Neural progenitor cell (in vitro differentiated cells): ENCODE measurements at regions not wholly inside any gene's neighbourhood (a gene's known extent, or its start where the extent isn't known, plus 50 kb on each side); places are given as distances from the start of the nearest gene placed in this dataset.

Source experiments
- DNase-seq: peaks from one replicate; pipeline ENCODE4 v3.0.0-alpha.2; 2016; ENCODE audit warnings: low spot score
- H2AFZ ChIP-seq: fragments of 200-600 bp; sonication (generic); replicated peaks from 2 replicates; pipeline ENCODE4 v1.6.1; 2016; ENCODE audit warnings: antibody characterized with exemption
- H3F3A ChIP-seq: fragments of 200-600 bp; sonication (generic); 2 replicates; pipeline ENCODE4 v1.6.1; 2016; ENCODE audit warnings: antibody characterized with exemption, low read depth
- H3K27ac ChIP-seq: fragments of 200-600 bp; sonication (generic); 2 replicates; pipeline ENCODE4 v1.5.1; 2016; ENCODE audit warnings: mild to moderate bottlenecking
- H3K27me3 ChIP-seq: fragments of 200-600 bp; sonication (generic); 2 replicates; pipeline ENCODE4 v1.6.1; 2016; ENCODE audit warnings: mild to moderate bottlenecking, moderate library complexity
- H3K36me3 ChIP-seq: fragments of 200-600 bp; sonication (generic); 2 replicates; pipeline ENCODE4 v1.5.1; 2016
- H3K4me1 ChIP-seq: fragments of 200-600 bp; sonication (generic); 2 replicates; pipeline ENCODE4 v1.6.1; 2016; ENCODE audit warnings: mixed run types
- H3K4me2 ChIP-seq: fragments of 200-600 bp; sonication (generic); 2 replicates; pipeline ENCODE4 v1.6.1; 2016
- H3K4me3 ChIP-seq: fragments of 200-600 bp; sonication (generic); 2 replicates; pipeline ENCODE4 v1.5.1; 2016
- H3K79me2 ChIP-seq: fragments of 200-600 bp; sonication (generic); 2 replicates; pipeline ENCODE4 v1.6.1; 2016; ENCODE audit warnings: low read depth
- H3K9ac ChIP-seq: fragments of 200-600 bp; sonication (generic); 2 replicates; pipeline ENCODE4 v1.6.1; 2016
- H3K9me3 ChIP-seq: fragments of 200-600 bp; sonication (generic); 2 replicates; pipeline ENCODE4 v1.5.1; 2016; ENCODE audit warnings: low read depth
- H4K20me1 ChIP-seq: fragments of 200-600 bp; sonication (generic); 2 replicates; pipeline ENCODE4 v1.6.1; 2016; ENCODE audit warnings: low read depth
- H3K27ac Mint-ChIP-seq: 3 replicates; pipeline ENCODE4 v1.8.0; 2021; ENCODE audit warnings: mixed read lengths
- H3K27me3 Mint-ChIP-seq: 2 replicates; pipeline ENCODE4 v1.8.0; 2022; ENCODE audit warnings: low read depth, mild to moderate bottlenecking, inconsistent platforms, moderate library complexity, mixed read lengths; ENCODE audit not compliant: insufficient read depth
- H3K36me3 Mint-ChIP-seq: 3 replicates; pipeline ENCODE4 v1.8.0; 2021; ENCODE audit warnings: mixed read lengths
- H3K4me1 Mint-ChIP-seq: 3 replicates; pipeline ENCODE4 v1.8.0; 2021; ENCODE audit warnings: mixed read lengths
- H3K4me3 Mint-ChIP-seq: 3 replicates; pipeline ENCODE4 v1.8.0; 2021; ENCODE audit warnings: mild to moderate bottlenecking, moderate library complexity, mixed read lengths
- H3K9me3 Mint-ChIP-seq: 3 replicates; pipeline ENCODE4 v1.8.0; 2020; ENCODE audit warnings: mixed read lengths
- EZH2 ChIP-seq: fragments of 200-600 bp; sonication (generic); IDR thresholded peaks from 2 replicates; pipeline ENCODE4 v1.6.1; 2017; ENCODE audit warnings: antibody characterized with exemption, mild to moderate bottlenecking, moderate library complexity
- EZH2phosphoT487 ChIP-seq: fragments of 200-600 bp; sonication (generic); IDR thresholded peaks from 2 replicates; pipeline ENCODE4 v1.6.1; 2017; ENCODE audit warnings: antibody characterized with exemption
- TF ChIP-seq, protein P1 (sequence below): fragments of 200-600 bp; sonication (generic); IDR thresholded peaks from 2 replicates; pipeline ENCODE4 v1.5.1; 2017; ENCODE audit warnings: antibody characterized with exemption, mild to moderate bottlenecking

DNA sequence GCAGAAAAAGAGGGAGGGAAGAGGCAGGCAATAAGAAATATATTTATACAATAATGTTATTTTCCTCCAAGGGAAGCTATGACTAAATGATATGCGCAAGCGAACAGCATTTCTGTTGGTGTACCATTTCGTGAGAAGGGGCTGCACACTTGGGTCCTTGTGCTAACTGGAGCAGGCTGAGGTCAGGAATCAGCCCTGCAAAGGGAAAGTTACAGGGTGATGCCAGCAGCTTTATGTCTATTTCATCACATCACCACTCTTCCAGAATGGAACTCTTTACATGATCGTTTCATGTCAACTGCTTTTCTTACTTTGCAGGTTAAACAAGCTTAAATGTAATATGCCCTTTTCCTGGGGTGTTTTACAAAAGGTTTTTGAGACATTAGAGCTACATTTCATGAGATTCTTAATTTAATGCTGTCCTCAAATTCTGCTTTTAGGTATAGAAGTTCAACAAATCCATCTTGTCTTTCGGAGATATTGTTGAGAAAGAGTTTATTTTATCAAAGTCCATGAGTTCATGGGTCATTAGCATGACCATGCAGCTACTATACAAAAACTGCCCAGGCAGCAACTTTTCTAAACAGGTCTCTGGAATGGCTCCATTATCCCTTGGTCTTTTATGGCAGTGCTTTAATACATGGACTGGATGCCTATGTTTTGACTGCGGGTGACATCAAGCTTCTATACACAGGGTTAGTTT lies 443.8 kb downstream of the TENT5A start:
- no peak overlapping the region for H3K27ac ChIP-seq
- no peaks in the 10 kb centered on the region for H3K36me3 ChIP-seq
- H3K36me3 Mint-ChIP-seq, result no peaks in the 10 kb centered on the region
- TF ChIP-seq, protein P1, sequence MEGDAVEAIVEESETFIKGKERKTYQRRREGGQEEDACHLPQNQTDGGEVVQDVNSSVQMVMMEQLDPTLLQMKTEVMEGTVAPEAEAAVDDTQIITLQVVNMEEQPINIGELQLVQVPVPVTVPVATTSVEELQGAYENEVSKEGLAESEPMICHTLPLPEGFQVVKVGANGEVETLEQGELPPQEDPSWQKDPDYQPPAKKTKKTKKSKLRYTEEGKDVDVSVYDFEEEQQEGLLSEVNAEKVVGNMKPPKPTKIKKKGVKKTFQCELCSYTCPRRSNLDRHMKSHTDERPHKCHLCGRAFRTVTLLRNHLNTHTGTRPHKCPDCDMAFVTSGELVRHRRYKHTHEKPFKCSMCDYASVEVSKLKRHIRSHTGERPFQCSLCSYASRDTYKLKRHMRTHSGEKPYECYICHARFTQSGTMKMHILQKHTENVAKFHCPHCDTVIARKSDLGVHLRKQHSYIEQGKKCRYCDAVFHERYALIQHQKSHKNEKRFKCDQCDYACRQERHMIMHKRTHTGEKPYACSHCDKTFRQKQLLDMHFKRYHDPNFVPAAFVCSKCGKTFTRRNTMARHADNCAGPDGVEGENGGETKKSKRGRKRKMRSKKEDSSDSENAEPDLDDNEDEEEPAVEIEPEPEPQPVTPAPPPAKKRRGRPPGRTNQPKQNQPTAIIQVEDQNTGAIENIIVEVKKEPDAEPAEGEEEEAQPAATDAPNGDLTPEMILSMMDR, result no peak
- TF ChIP-seq EZH2 (no peak), EZH2phosphoT487 (no peak)
- H3K4me1 ChIP-seq, result no peaks in the 10 kb centered on the region
- peaks cover 1% of the 10 kb centered on the region for H3K27me3 Mint-ChIP-seq
- H3K4me3 Mint-ChIP-seq, result no peak overlapping the region
- H3K9ac ChIP-seq, result no peak overlapping the region
- peaks cover 10% of the 10 kb centered on the region for H3K4me1 Mint-ChIP-seq
- H3K9me3 ChIP-seq, result no peaks in the 10 kb centered on the region
- H2AFZ ChIP-seq, result no peak overlapping the region
- DNase-seq, result no peak
- no peaks in the 10 kb centered on the region for H3K27me3 ChIP-seq
- no peak overlapping the region for H3K4me3 ChIP-seq
- H3K4me2 ChIP-seq, result no peak overlapping the region
- peaks cover 1% of the 10 kb centered on the region for H3K9me3 Mint-ChIP-seq
- H3K27ac Mint-ChIP-seq, result no peak overlapping the region
- no peaks in the 10 kb centered on the region for H4K20me1 ChIP-seq
- H3K79me2 ChIP-seq, result no peaks in the 10 kb centered on the region
- H3F3A ChIP-seq, result no peaks in the 10 kb centered on the region

DNA sequence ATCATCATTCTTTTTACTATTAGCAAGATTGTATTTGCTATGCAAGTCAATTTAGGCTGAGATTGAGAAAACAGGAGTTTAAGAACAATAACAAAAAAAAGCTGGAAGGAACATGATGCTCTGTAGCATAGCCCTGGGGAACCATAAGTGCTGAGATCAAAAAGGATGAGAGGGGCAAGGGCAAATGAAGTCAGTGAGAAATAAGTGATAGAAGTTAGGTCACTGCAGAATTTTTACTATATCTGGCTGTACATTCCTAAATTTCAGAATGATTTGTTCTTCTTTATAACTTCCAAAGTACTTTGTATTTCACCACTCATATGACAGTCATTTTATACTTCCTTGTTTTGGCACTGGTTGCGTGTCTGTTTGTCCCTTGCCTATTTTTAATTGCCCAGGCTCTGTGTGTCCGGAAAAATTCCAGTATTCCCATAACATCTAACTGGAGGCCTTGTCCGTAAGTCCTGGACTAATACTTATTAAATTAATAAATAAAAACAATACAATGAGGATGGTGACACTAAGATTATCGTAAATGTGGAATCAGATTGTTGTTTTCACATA lies 444.7 kb downstream of the TENT5A start:
- H3K27ac ChIP-seq, result no peak overlapping the region
- DNase-seq, result no peak
- H3K36me3 Mint-ChIP-seq, result no peaks in the 10 kb centered on the region
- no peaks in the 10 kb centered on the region for H3K9me3 Mint-ChIP-seq
- H3K27me3 ChIP-seq, result no peaks in the 10 kb centered on the region
- no peak overlapping the region for H3K4me2 ChIP-seq
- no peak overlapping the region for H3K4me3 ChIP-seq
- H3K9me3 ChIP-seq, result no peaks in the 10 kb centered on the region
- H3K27me3 Mint-ChIP-seq, result no peaks in the 10 kb centered on the region
- no peaks in the 10 kb centered on the region for H3K36me3 ChIP-seq
- no peak overlapping the region for H3K4me3 Mint-ChIP-seq
- H3F3A ChIP-seq, result no peaks in the 10 kb centered on the region
- no peak overlapping the region for H3K9ac ChIP-seq
- H2AFZ ChIP-seq, result no peak overlapping the region
- no peaks in the 10 kb centered on the region for H3K4me1 ChIP-seq
- TF ChIP-seq, protein P1, result no peak
- TF ChIP-seq EZH2phosphoT487 (no peak), EZH2 (no peak)
- H3K4me1 Mint-ChIP-seq, result peaks cover 10% of the 10 kb centered on the region
- H3K27ac Mint-ChIP-seq, result no peak overlapping the region
- no peaks in the 10 kb centered on the region for H4K20me1 ChIP-seq
- H3K79me2 ChIP-seq, result no peaks in the 10 kb centered on the region

DNA sequence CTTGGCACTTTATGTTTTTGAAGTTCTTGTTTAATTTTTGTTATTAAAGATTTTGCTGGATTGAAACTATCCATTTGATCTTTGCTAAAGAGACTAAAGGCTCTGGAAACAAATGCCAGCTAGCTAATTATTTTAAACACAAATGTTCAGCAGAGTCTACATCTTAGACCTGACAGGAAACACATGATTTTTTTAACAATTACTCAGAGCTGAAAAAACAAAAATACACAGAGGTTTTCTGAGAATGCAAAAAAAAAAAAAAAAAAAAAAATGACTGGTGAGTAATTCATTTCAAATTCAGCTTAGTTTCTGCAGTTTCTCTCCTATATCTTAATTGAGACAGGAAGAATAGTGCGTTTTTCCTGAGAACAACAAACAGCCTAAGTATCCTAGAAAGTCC lies 448.0 kb downstream of the TENT5A start:
- Mint-ChIP-seq H3K4me1 (peaks cover 10% of the 10 kb centered on the region), H3K9me3 (no peaks in the 10 kb centered on the region), H3K27ac (no peak overlapping the region), H3K36me3 (no peaks in the 10 kb centered on the region), H3K4me3 (no peak overlapping the region), H3K27me3 (no peaks in the 10 kb centered on the region)
- no peak overlapping the region for H3K9ac ChIP-seq
- H3K4me1 ChIP-seq, result no peaks in the 10 kb centered on the region
- H3K4me3 ChIP-seq, result no peak overlapping the region
- H3F3A ChIP-seq, result no peaks in the 10 kb centered on the region
- no peak for DNase-seq
- H2AFZ ChIP-seq, result no peak overlapping the region
- H3K9me3 ChIP-seq, result no peaks in the 10 kb centered on the region
- no peak overlapping the region for H3K27ac ChIP-seq
- H3K79me2 ChIP-seq, result no peaks in the 10 kb centered on the region
- no peaks in the 10 kb centered on the region for H3K36me3 ChIP-seq
- TF ChIP-seq, protein P1, result no peak
- no peak for TF ChIP-seq EZH2phosphoT487
- no peak for TF ChIP-seq EZH2
- no peaks in the 10 kb centered on the region for H3K27me3 ChIP-seq
- H3K4me2 ChIP-seq, result no peak overlapping the region
- no peaks in the 10 kb centered on the region for H4K20me1 ChIP-seq
